ENCODE measurements at regions not wholly inside any gene's neighbourhood (a gene's known extent, or its start where the extent isn't known, plus 50 kb on each side); places are given as distances from the start of the nearest gene placed in this dataset.
"Not testable (repeated sequence)": the region's sequence is repeated elsewhere in the genome, so short reads cannot be mapped to it uniquely, and the experiment has no call there.

- H3K27me3 ChIP-seq (ENCODE audit: control insufficient read depth in 1 of 2, insufficient read depth in 2 of 2, low read length in 2 of 2): no peaks in the 10 kb centered on the region
- H3K36me3 ChIP-seq (ENCODE audit: insufficient read depth, low read length): no peaks in the 10 kb centered on the region
- H3K4me3 ChIP-seq (ENCODE audit: low read depth in 1 of 2, low read length in 2 of 2): no peak overlapping the region
- H3K4me1 ChIP-seq (ENCODE audit: insufficient read depth, low read length): no peaks in the 10 kb centered on the region
- H3K9me3 ChIP-seq (ENCODE audit: low read length): no peaks in the 10 kb centered on the region
- no peak overlapping the region for H3K27ac ChIP-seq (ENCODE audit: low read depth, low read length)
- H3K9ac ChIP-seq (ENCODE audit: low read length): no peak overlapping the region
These were observed 135.1 kb upstream of the GHITM start for GRCh38 chr10:84004221-84004620.

- Histone ChIP-seq H3K27ac (ENCODE audit: low read depth, low read length) (no peak overlapping the region), H3K36me3 (ENCODE audit: insufficient read depth, low read length) (no peaks in the 10 kb centered on the region), H3K4me1 (ENCODE audit: insufficient read depth, low read length) (no peaks in the 10 kb centered on the region)
These were observed 133.9 kb upstream of the GHITM start for GRCh38 chr10:84005403-84005802.

GRCh38 chr10:84007482-84007881 lies 131.8 kb upstream of the GHITM start:
- H3K36me3 ChIP-seq (ENCODE audit: insufficient read depth, low read length): no peaks in the 10 kb centered on the region
- H3K9ac ChIP-seq (ENCODE audit: low read length): no peak overlapping the region
- no peak overlapping the region for H3K4me3 ChIP-seq (ENCODE audit: low read depth in 1 of 2, low read length in 2 of 2)
- H3K4me1 ChIP-seq (ENCODE audit: insufficient read depth, low read length): no peaks in the 10 kb centered on the region
- no peaks in the 10 kb centered on the region for H3K27me3 ChIP-seq (ENCODE audit: control insufficient read depth in 1 of 2, insufficient read depth in 2 of 2, low read length in 2 of 2)
- no peak overlapping the region for H3K27ac ChIP-seq (ENCODE audit: low read depth, low read length)
- no peaks in the 10 kb centered on the region for H3K9me3 ChIP-seq (ENCODE audit: low read length)

More at GRCh38 chr10:84005403-84005802, 133.9 kb upstream of the GHITM start:
- Histone ChIP-seq H3K9me3 (ENCODE audit: low read length) (no peaks in the 10 kb centered on the region), H3K9ac (ENCODE audit: low read length) (no peak overlapping the region), H3K27me3 (ENCODE audit: control insufficient read depth in 1 of 2, insufficient read depth in 2 of 2, low read length in 2 of 2) (no peaks in the 10 kb centered on the region), H3K4me3 (ENCODE audit: low read depth in 1 of 2, low read length in 2 of 2) (no peak overlapping the region)

GRCh38 chr10:84008878-84009277 lies 130.4 kb upstream of the GHITM start:
- H3K36me3 ChIP-seq (ENCODE audit: insufficient read depth, low read length): no peaks in the 10 kb centered on the region
- no peaks in the 10 kb centered on the region for H3K27me3 ChIP-seq (ENCODE audit: control insufficient read depth in 1 of 2, insufficient read depth in 2 of 2, low read length in 2 of 2)
- no peaks in the 10 kb centered on the region for H3K4me1 ChIP-seq (ENCODE audit: insufficient read depth, low read length)
- no peak overlapping the region for H3K9ac ChIP-seq (ENCODE audit: low read length)
- no peaks in the 10 kb centered on the region for H3K9me3 ChIP-seq (ENCODE audit: low read length)
- H3K4me3 ChIP-seq (ENCODE audit: low read depth in 1 of 2, low read length in 2 of 2): no peak overlapping the region
- no peak overlapping the region for H3K27ac ChIP-seq (ENCODE audit: low read depth, low read length)

- Histone ChIP-seq H3K9me3 (ENCODE audit: low read length) (no peaks in the 10 kb centered on the region), H3K4me1 (ENCODE audit: insufficient read depth, low read length) (no peaks in the 10 kb centered on the region), H3K36me3 (ENCODE audit: insufficient read depth, low read length) (no peaks in the 10 kb centered on the region), H3K9ac (ENCODE audit: low read length) (no peak overlapping the region), H3K4me3 (ENCODE audit: low read depth in 1 of 2, low read length in 2 of 2) (no peak overlapping the region), H3K27me3 (ENCODE audit: control insufficient read depth in 1 of 2, insufficient read depth in 2 of 2, low read length in 2 of 2) (no peaks in the 10 kb centered on the region), H3K27ac (ENCODE audit: low read depth, low read length) (no peak overlapping the region)
These were observed 126.9 kb upstream of the GHITM start for GRCh38 chr10:84012431-84012830.

- Histone ChIP-seq H3K9ac (ENCODE audit: low read length) (no peak overlapping the region), H3K36me3 (ENCODE audit: insufficient read depth, low read length) (no peaks in the 10 kb centered on the region), H3K9me3 (ENCODE audit: low read length) (no peaks in the 10 kb centered on the region), H3K4me1 (ENCODE audit: insufficient read depth, low read length) (no peaks in the 10 kb centered on the region), H3K27me3 (ENCODE audit: control insufficient read depth in 1 of 2, insufficient read depth in 2 of 2, low read length in 2 of 2) (no peaks in the 10 kb centered on the region), H3K4me3 (ENCODE audit: low read depth in 1 of 2, low read length in 2 of 2) (no peak overlapping the region), H3K27ac (ENCODE audit: low read depth, low read length) (no peak overlapping the region)
These were observed 126.4 kb upstream of the GHITM start for GRCh38 chr10:84012831-84013458.

- Histone ChIP-seq H3K27ac (ENCODE audit: low read depth, low read length) (no peak overlapping the region), H3K4me1 (ENCODE audit: insufficient read depth, low read length) (no peaks in the 10 kb centered on the region), H3K9me3 (ENCODE audit: low read length) (no peaks in the 10 kb centered on the region), H3K4me3 (ENCODE audit: low read depth in 1 of 2, low read length in 2 of 2) (no peak overlapping the region), H3K9ac (ENCODE audit: low read length) (no peak overlapping the region), H3K27me3 (ENCODE audit: control insufficient read depth in 1 of 2, insufficient read depth in 2 of 2, low read length in 2 of 2) (no peaks in the 10 kb centered on the region), H3K36me3 (ENCODE audit: insufficient read depth, low read length) (no peaks in the 10 kb centered on the region)
These were observed 123.3 kb upstream of the GHITM start for GRCh38 chr10:84015877-84016595.

- no peaks in the 10 kb centered on the region for H3K36me3 ChIP-seq (ENCODE audit: insufficient read depth, low read length)
- no peak overlapping the region for H3K9ac ChIP-seq (ENCODE audit: low read length)
- no peak overlapping the region for H3K4me3 ChIP-seq (ENCODE audit: low read depth in 1 of 2, low read length in 2 of 2)
- no peaks in the 10 kb centered on the region for H3K4me1 ChIP-seq (ENCODE audit: insufficient read depth, low read length)
- no peak overlapping the region for H3K27ac ChIP-seq (ENCODE audit: low read depth, low read length)
- no peaks in the 10 kb centered on the region for H3K27me3 ChIP-seq (ENCODE audit: control insufficient read depth in 1 of 2, insufficient read depth in 2 of 2, low read length in 2 of 2)
- H3K9me3 ChIP-seq (ENCODE audit: low read length): no peaks in the 10 kb centered on the region
These were observed 120.5 kb upstream of the GHITM start for GRCh38 chr10:84018826-84019225.

- not testable (repeated sequence) for H3K9ac ChIP-seq (ENCODE audit: low read length); H3K36me3 ChIP-seq (ENCODE audit: insufficient read depth, low read length); H3K27me3 ChIP-seq (ENCODE audit: control insufficient read depth in 1 of 2, insufficient read depth in 2 of 2, low read length in 2 of 2); H3K9me3 ChIP-seq (ENCODE audit: low read length); H3K4me1 ChIP-seq (ENCODE audit: insufficient read depth, low read length); H3K4me3 ChIP-seq (ENCODE audit: low read depth in 1 of 2, low read length in 2 of 2); H3K27ac ChIP-seq (ENCODE audit: low read depth, low read length)
These were observed 119.4 kb upstream of the GHITM start for GRCh38 chr10:84019854-84020458.

GRCh38 chr10:84026821-84027257 lies 112.5 kb upstream of the GHITM start:
- Histone ChIP-seq H3K27ac (ENCODE audit: low read depth, low read length) (no peak overlapping the region), H3K4me3 (ENCODE audit: low read depth in 1 of 2, low read length in 2 of 2) (no peak overlapping the region), H3K27me3 (ENCODE audit: control insufficient read depth in 1 of 2, insufficient read depth in 2 of 2, low read length in 2 of 2) (no peaks in the 10 kb centered on the region), H3K9ac (ENCODE audit: low read length) (no peak overlapping the region), H3K4me1 (ENCODE audit: insufficient read depth, low read length) (no peaks in the 10 kb centered on the region), H3K36me3 (ENCODE audit: insufficient read depth, low read length) (no peaks in the 10 kb centered on the region), H3K9me3 (ENCODE audit: low read length) (no peaks in the 10 kb centered on the region)

GRCh38 chr10:84029840-84030239 lies 109.5 kb upstream of the GHITM start:
- Histone ChIP-seq H3K9ac (ENCODE audit: low read length) (no peak overlapping the region), H3K9me3 (ENCODE audit: low read length) (no peaks in the 10 kb centered on the region), H3K27me3 (ENCODE audit: control insufficient read depth in 1 of 2, insufficient read depth in 2 of 2, low read length in 2 of 2) (no peaks in the 10 kb centered on the region), H3K27ac (ENCODE audit: low read depth, low read length) (no peak overlapping the region), H3K4me3 (ENCODE audit: low read depth in 1 of 2, low read length in 2 of 2) (no peak overlapping the region), H3K36me3 (ENCODE audit: insufficient read depth, low read length) (no peaks in the 10 kb centered on the region), H3K4me1 (ENCODE audit: insufficient read depth, low read length) (no peaks in the 10 kb centered on the region)
